Fibroblast of lung (primary cell): ENCODE measurements at regions not wholly inside any gene's neighbourhood (a gene's known extent, or its start where the extent isn't known, plus 50 kb on each side); places are given as distances from the start of the nearest gene placed in this dataset.

Experiments used
- DNase-seq, 2 donors: peaks; one replicate each; pipeline versions ENCODE4 v3.0.0 to v3.0.0-alpha.2; 2010; ENCODE audit warnings: low read depth in 2 of 2
- H2AFZ ChIP-seq: 2 replicates; pipeline ENCODE4 v1.5.1; 2012; ENCODE audit warnings: low read length, control low read depth, inconsistent platforms
- H3K27ac ChIP-seq: 2 replicates; pipeline ENCODE4 v1.5.1; 2011; ENCODE audit warnings: low read length, control low read depth; ENCODE audit not compliant: insufficient read depth
- H3K27me3 ChIP-seq: 2 replicates; pipeline ENCODE4 v1.5.1; 2011; ENCODE audit warnings: mild to moderate bottlenecking, low read length; ENCODE audit not compliant: control insufficient read depth, insufficient read depth
- H3K36me3 ChIP-seq: 2 replicates; pipeline ENCODE4 v1.5.1; 2011; ENCODE audit warnings: low read length; ENCODE audit not compliant: control insufficient read depth, insufficient read depth
- H3K4me1 ChIP-seq: 2 replicates; pipeline ENCODE4 v1.5.1; 2011; ENCODE audit warnings: low read length; ENCODE audit not compliant: control insufficient read depth, insufficient read depth; ENCODE audit errors: extremely low read depth
- H3K4me2 ChIP-seq: 2 replicates; pipeline ENCODE4 v1.5.1; 2011; ENCODE audit warnings: low read length, control low read depth; ENCODE audit not compliant: insufficient read depth; ENCODE audit errors: extremely low read depth
- H3K4me3 ChIP-seq, 4 experiments: fragments of 200-600 bp in 1 of 4; sonication (generic) in 1 of 4; replicated peaks in 1 of 4; 2 replicates each; pipeline ENCODE4 v1.5.1; 2011 to 2016; ENCODE audit warnings: low read length in 4 of 4, low read depth in 3 of 4, mild to moderate bottlenecking in 3 of 4, control low read depth in 2 of 4, inconsistent platforms in 1 of 4, mixed read lengths in 1 of 4; ENCODE audit not compliant: insufficient read depth in 1 of 4; ENCODE audit errors: control extremely low read depth in 1 of 4
- H3K79me2 ChIP-seq: 2 replicates; pipeline ENCODE4 v1.5.1; 2012; ENCODE audit warnings: mild to moderate bottlenecking, low read length, inconsistent platforms; ENCODE audit not compliant: control insufficient read depth, insufficient read depth
- H3K9ac ChIP-seq: 2 replicates; pipeline ENCODE4 v1.5.1; 2011; ENCODE audit warnings: mild to moderate bottlenecking, low read length, control low read depth; ENCODE audit not compliant: insufficient read depth
- H3K9me3 ChIP-seq: 2 replicates; pipeline ENCODE4 v1.5.1; 2012; ENCODE audit warnings: low read depth, low read length; ENCODE audit not compliant: control insufficient read depth, insufficient read depth
- H4K20me1 ChIP-seq: 2 replicates; pipeline ENCODE4 v1.5.1; 2011; ENCODE audit warnings: low read length; ENCODE audit not compliant: control insufficient read depth, insufficient read depth; ENCODE audit errors: extremely low read depth
- EZH2 ChIP-seq: IDR thresholded peaks from 2 replicates; pipeline ENCODE4 v1.5.1; 2012; ENCODE audit warnings: low read length, control low read depth, mild to moderate bottlenecking; ENCODE audit errors: missing control alignments
- TF ChIP-seq, protein P1 (sequence below), 2 donors: IDR thresholded peaks in 1 of 2; conservative IDR thresholded peaks in 1 of 2; 1 replicate in 1 of 2; 2 replicates in 1 of 2; pipeline ENCODE4 v1.5.1; 2011 to 2012; ENCODE audit warnings: low read length in 2 of 2, control low read depth in 1 of 2, inconsistent platforms in 1 of 2, low read depth in 1 of 2, mild to moderate bottlenecking in 1 of 2

GRCh38 chr2:12008425-12009061, 262.1 kb downstream of the LPIN1 start:
- DNase-seq = peak; percentile 57 to 76
- no peaks in the 10 kb centered on the region for H3K36me3 ChIP-seq
- no peaks in the 10 kb centered on the region for H3K79me2 ChIP-seq
- no peaks in the 10 kb centered on the region for H4K20me1 ChIP-seq
- H3K9ac ChIP-seq = no peak overlapping the region
- no peak overlapping the region for H3K27ac ChIP-seq
- no peak overlapping the region for H2AFZ ChIP-seq
- H3K9me3 ChIP-seq = no peaks in the 10 kb centered on the region
- H3K4me1 ChIP-seq = peaks cover under 1% of the 10 kb centered on the region
- no peak overlapping the region for H3K4me3 ChIP-seq
- no peak for TF ChIP-seq EZH2
- TF ChIP-seq, protein P1, sequence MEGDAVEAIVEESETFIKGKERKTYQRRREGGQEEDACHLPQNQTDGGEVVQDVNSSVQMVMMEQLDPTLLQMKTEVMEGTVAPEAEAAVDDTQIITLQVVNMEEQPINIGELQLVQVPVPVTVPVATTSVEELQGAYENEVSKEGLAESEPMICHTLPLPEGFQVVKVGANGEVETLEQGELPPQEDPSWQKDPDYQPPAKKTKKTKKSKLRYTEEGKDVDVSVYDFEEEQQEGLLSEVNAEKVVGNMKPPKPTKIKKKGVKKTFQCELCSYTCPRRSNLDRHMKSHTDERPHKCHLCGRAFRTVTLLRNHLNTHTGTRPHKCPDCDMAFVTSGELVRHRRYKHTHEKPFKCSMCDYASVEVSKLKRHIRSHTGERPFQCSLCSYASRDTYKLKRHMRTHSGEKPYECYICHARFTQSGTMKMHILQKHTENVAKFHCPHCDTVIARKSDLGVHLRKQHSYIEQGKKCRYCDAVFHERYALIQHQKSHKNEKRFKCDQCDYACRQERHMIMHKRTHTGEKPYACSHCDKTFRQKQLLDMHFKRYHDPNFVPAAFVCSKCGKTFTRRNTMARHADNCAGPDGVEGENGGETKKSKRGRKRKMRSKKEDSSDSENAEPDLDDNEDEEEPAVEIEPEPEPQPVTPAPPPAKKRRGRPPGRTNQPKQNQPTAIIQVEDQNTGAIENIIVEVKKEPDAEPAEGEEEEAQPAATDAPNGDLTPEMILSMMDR (conservative IDR thresholded peaks at IDR 0.05 in 1 of 2, IDR thresholded peaks at IDR 0.05 in 1 of 2; ENCODE audit: low read depth in 1 of 2, low read length in 2 of 2) = no peak
- peak overlapping the region; percentile 44 for H3K4me2 ChIP-seq
- H3K27me3 ChIP-seq = no peaks in the 10 kb centered on the region

DNA sequence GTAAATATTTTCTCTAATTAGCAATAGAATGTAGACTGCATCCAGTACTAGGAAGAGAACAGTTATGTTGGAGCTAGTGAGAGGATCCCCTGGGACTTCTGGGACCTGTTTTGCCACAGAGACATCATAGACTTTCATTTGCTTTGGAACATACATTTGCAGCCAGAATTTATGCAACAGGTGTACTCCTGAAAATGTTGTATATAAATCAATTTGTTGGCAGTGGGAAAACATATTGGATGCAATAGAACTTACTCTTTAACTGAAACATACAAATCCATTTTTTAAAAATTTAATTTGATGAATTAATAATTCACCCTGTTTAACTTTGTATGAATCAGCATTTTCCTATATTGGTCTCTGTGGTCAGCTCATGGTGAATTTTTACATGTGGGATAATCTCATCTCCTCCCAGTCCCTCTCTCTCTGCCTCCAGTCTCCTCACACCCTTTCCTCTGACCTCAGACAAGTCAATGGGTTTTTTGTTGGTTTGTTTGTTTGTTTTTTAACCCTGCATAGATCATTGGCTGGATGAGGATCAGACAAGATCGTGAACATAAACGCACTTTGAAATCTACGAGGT, 263.0 kb downstream of the LPIN1 start:
- TF ChIP-seq EZH2 = no peak
- TF ChIP-seq, protein P1 (conservative IDR thresholded peaks at IDR 0.05 in 1 of 2, IDR thresholded peaks at IDR 0.05 in 1 of 2; ENCODE audit: low read depth in 1 of 2, low read length in 2 of 2) = no peak
- Histone ChIP-seq H3K4me3 (no peak overlapping the region), H3K9ac (no peak overlapping the region), H2AFZ (no peak overlapping the region), H3K27me3 (no peaks in the 10 kb centered on the region), H3K4me2 (no peak overlapping the region), H3K79me2 (no peaks in the 10 kb centered on the region), H3K36me3 (no peaks in the 10 kb centered on the region), H3K9me3 (no peaks in the 10 kb centered on the region), H3K27ac (no peak overlapping the region), H4K20me1 (no peaks in the 10 kb centered on the region), H3K4me1 (peaks cover 3% of the 10 kb centered on the region)
- DNase-seq = no peak

DNA sequence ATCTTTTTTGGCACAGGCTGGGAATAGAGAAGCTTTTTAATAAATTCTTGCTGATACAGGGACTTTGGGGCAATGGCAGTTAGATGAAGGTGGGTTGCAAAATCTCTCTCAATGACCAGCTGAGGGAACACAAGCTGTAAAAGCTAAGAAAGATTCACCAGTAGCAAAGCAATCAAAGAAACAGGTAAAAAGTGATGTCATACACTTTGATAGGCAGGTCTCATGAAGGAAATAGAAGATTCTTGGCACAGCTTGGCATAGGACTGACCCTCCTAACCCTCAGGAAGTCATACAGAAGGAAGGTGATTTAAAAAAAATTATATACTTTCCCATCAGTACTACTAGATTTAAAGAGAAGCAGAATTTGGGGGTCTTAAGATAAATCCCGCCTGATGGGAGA, 263.6 kb downstream of the LPIN1 start:
- DNase-seq = no peak
- Histone ChIP-seq H2AFZ (no peak overlapping the region), H3K4me1 (peaks cover 7% of the 10 kb centered on the region), H3K27ac (no peak overlapping the region), H3K4me3 (no peak overlapping the region), H3K27me3 (no peaks in the 10 kb centered on the region), H3K36me3 (no peaks in the 10 kb centered on the region), H3K9me3 (no peaks in the 10 kb centered on the region), H4K20me1 (no peaks in the 10 kb centered on the region), H3K9ac (no peak overlapping the region), H3K4me2 (no peak overlapping the region), H3K79me2 (no peaks in the 10 kb centered on the region)
- TF ChIP-seq EZH2 = no peak
- TF ChIP-seq, protein P1 (conservative IDR thresholded peaks at IDR 0.05 in 1 of 2, IDR thresholded peaks at IDR 0.05 in 1 of 2; ENCODE audit: low read depth in 1 of 2, low read length in 2 of 2) = no peak
